ENCODE measurements at regions not wholly inside any gene's neighbourhood (a gene's known extent, or its start where the extent isn't known, plus 50 kb on each side); places are given as distances from the start of the nearest gene placed in this dataset.
"Not testable (repeated sequence)": the region's sequence is repeated elsewhere in the genome, so short reads cannot be mapped to it uniquely, and the experiment has no call there.

DNA sequence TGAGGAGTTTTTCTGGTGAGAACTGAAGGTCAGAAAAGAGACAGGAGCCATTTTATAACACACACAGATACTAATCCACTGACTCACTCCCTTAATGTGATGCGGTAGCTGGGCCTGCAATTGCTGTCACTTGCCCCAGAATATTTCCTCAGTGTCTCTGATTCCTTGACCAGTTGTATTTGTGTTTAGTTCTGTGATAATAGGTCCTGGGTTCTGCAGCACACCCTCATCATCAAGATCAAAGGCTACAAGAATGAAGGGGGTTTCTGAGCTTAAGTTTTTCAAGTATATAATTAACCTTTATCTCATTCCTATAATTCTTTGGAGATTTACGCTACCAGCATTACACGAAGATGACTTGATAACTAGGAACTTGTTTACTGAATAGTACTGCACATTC is 576.5 kb upstream of the CPXCR1 start:
- no peaks in the 10 kb centered on the region for H3K36me3 Mint-ChIP-seq
- DNase-seq (ENCODE audit: low spot score in 2 of 2) (no peak), ATAC-seq (no peak)
- peaks cover 12 to 13% of the 10 kb centered on the region in 2 donors for H3K9me3 Mint-ChIP-seq
- H3K27ac Mint-ChIP-seq: no peak overlapping the region

DNA sequence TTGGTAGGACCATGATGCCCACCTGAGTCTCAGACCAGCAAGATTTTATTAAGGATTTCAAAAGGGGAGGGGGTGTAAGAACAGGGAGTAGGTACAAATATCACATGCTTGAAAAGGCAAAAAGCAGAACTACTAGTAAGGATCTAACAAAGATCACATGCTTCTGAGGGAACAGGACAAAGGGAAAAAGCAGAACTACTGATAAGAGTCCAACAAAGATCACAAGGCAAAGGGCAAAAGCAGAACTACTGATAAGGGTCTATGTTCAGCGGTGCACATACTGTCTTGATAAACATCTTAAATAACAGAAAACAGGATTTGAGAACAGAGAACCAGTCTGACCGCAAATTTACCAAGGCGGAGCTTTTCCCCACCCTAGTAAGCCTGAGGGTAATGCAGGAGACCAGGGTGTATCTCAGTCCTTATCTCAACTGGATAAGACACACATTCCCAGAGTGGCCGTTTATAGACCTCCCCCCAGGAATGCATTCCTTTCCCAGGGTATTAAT is 573.0 kb upstream of the CPXCR1 start:
- not testable (repeated sequence) for ATAC-seq; H3K9me3 Mint-ChIP-seq; H3K27ac Mint-ChIP-seq; DNase-seq (ENCODE audit: low spot score in 2 of 2); H3K36me3 Mint-ChIP-seq

DNA sequence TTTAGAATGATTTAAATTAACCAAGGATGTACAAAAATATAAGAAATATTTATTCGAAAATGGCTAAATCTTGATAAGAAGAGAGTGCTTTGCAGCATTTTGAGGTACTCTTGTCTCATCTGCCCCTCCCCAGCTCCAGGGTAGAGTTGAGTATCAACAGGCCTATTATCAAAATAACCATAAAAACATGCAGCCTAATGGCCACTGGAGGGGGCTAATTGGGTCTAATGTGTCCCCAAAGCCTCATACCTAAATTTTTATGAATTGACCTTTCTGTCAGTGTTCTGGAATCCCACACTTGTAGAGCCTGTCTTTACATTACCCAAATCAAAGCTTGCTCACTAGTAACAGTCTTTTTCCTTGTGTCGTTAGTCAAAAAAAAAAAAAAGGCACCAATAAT is 544.9 kb upstream of the CPXCR1 start:
- ATAC-seq (no peak), DNase-seq (ENCODE audit: low spot score in 2 of 2) (no peak)
- no peak overlapping the region for H3K27ac Mint-ChIP-seq
- H3K9me3 Mint-ChIP-seq: no peaks in the 10 kb centered on the region
- H3K36me3 Mint-ChIP-seq: no peaks in the 10 kb centered on the region

DNA sequence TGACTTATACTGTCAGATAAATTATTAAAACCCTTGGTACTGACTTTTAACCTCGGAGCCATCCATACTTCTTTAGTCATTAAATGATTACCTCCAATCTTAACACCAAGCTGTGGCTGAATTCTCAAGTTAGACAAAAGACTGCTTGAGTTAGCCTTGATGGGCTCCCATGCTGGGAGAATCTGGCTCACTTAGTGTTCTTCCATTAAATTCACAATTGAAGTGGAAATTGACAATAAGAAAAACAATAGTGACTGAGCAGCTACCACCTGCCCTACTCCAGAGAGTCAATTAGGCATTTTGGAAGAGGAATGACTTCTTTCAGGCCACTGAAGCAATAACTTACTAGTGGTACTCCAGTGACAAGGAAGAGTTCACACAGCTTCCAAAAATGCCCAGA is 503.0 kb upstream of the CPXCR1 start:
- ATAC-seq (no peak), DNase-seq (ENCODE audit: low spot score in 2 of 2) (no peak)
- H3K9me3 Mint-ChIP-seq: peaks cover 8 to 11% of the 10 kb centered on the region in 2 donors
- H3K36me3 Mint-ChIP-seq: no peaks in the 10 kb centered on the region
- no peak overlapping the region for H3K27ac Mint-ChIP-seq

DNA sequence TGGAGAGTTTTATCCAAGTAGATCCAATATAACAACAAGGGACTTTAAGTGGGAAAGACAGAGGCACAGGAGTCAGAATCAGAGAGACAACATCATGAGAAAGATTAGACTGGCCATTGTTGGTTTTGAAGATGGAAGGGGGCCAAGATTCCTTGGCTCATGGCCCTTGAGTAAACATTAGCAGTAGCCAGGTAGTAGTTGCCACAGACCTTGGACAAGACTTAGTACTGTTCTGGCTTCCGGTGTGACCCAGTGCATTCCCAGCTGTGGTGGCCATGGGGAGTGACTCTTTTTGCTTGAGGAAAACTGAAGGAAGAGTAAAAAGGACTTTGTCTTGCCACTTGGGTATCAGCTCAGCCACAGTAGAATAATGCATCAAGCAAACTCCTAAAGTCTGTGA is 462.2 kb upstream of the CPXCR1 start:
- no peaks in the 10 kb centered on the region for H3K36me3 Mint-ChIP-seq
- H3K27ac Mint-ChIP-seq: no peak overlapping the region
- ATAC-seq (no peak), DNase-seq (ENCODE audit: low spot score in 2 of 2) (no peak)
- peaks cover 5 to 6% of the 10 kb centered on the region in 2 donors for H3K9me3 Mint-ChIP-seq

DNA sequence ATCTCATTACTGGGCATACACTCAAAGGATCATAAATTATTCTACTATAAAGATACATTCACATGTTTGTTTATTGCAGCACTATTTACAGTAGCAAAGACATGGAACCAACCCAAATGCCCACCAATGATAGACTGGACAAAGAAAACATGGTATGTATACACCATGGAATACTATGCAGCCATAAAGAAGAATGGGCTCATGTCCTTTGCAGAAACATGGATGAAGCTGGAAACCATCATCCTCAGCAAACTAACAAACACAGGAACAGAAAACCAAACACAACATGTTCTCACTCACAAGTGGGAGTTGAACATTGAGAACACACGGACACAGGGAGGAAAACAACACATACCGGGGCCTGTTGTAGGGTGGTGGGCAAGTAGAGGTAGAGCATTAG is 433.1 kb upstream of the CPXCR1 start:
- DNase-seq (ENCODE audit: low spot score in 2 of 2): not testable (repeated sequence)

DNA sequence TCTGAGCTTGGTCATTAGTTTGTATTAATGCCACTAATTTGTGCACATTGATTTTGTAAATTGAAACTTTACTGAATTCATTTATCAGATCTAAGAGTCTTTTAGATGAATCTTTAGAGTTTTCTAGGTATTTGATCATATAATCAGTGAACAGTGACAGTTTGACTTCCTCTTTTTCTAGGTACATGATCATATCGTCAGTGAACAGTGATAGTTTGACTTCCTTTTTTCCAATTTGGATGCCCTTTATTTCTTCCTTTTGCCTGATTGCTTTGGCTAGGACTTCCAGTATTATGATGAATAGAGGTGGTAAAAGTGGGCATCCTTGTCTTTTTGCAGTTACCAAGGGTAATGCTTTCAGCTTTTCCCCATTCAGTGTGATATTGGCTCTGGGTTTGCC is 421.4 kb upstream of the CPXCR1 start:
- DNase-seq (ENCODE audit: low spot score in 2 of 2): no peak
- Mint-ChIP-seq H3K27ac (no peak overlapping the region), H3K9me3 (no peaks in the 10 kb centered on the region), H3K36me3 (no peaks in the 10 kb centered on the region)
- ATAC-seq: no peak

More for the DNA sequence above, 433.1 kb upstream of the CPXCR1 start:
- peaks cover 16 to 24% of the 10 kb centered on the region in 2 donors for H3K9me3 Mint-ChIP-seq
- not testable (repeated sequence) for H3K27ac Mint-ChIP-seq, H3K36me3 Mint-ChIP-seq, ATAC-seq

DNA sequence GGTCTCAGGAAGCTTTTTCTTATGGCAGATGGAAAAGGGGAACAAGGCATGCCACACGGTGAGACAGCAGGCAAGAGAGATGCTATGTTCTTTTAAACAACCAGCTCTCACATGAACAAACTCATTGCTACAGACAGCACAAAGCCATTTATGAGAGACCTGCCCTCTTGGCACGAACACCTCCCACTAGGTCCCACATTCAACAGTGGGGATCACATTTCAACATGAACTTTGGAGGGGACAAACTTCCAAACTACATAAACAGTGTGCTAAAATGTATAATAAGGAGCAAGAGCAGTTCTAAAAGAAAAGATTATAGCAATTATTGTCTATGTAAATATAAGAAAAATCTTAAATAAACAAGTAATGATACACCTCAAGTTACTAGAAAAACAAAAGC is 391.8 kb upstream of the CPXCR1 start:
- no peak for DNase-seq (ENCODE audit: low spot score in 2 of 2)
- Mint-ChIP-seq H3K36me3 (no peaks in the 10 kb centered on the region), H3K27ac (no peak overlapping the region), H3K9me3 (no peaks in the 10 kb centered on the region)
- no peak for ATAC-seq

DNA sequence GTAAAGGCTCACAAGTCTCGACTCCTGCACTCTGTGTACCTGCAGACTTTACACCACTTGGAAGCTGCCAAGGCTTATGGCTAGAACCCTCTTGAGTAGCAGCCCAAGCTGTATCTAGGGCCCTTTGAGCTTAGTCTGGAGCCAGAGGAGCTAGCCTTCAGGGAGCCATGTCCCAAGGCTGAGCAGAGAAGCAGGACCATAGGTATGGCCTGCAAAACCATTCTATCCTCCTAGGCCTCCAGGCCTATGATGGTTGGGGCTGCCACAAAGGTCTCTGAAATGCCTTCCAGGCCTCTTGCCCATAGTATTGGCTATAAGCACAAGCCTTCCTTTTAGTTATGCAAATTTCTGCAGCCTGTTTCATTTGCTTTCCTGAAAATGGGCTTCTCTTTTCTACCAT is 380.7 kb upstream of the CPXCR1 start:
- H3K36me3 Mint-ChIP-seq: peaks cover 0 to 6% of the 10 kb centered on the region in 2 donors
- DNase-seq (ENCODE audit: low spot score in 2 of 2): no peak
- H3K9me3 Mint-ChIP-seq: peaks cover 0 to 2% of the 10 kb centered on the region in 2 donors
- ATAC-seq: no peak
- H3K27ac Mint-ChIP-seq: no peak overlapping the region

DNA sequence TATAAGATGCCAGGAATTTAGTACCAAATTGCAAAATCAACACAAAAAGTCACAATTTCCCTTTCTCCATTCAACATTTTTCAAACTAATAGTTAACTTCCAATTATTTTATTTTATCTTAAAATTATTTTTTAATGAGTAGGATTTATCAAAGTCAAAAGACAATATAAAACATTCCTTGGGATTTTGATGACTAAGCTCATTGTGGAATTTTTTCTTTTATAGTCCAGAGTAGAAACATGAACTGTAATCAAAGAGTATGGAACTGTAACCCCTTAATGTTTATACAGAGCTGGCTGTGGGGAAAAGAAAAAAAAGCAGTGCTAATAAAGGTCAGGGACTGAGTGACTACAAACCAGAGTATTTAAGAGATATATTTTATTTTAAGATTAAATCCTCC is 368.6 kb upstream of the CPXCR1 start:
- no peak for ATAC-seq
- Mint-ChIP-seq H3K36me3 (peaks cover 0 to 5% of the 10 kb centered on the region in 2 donors), H3K9me3 (peaks cover 0 to 4% of the 10 kb centered on the region in 2 donors), H3K27ac (no peak overlapping the region)
- no peak for DNase-seq (ENCODE audit: low spot score in 2 of 2)

DNA sequence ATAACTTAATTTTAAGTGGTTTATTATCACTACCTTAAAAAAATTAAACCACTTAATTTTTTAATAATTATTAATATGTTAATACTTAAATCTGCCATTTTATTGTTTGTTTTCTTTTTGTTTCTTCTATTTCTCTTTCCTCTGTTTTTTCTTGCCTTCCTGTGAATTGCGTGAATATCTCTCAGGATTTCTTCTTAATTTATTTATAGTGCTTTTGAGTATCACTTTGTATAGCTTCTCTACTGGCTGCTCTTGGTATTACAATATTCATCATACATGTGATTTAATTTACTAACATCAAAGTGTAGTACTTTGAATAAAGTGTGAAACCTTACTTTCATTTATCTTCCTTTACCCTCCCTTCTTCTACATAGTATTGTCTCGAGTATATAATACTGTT is 349.5 kb upstream of the CPXCR1 start:
- Mint-ChIP-seq H3K9me3 (peaks cover 0 to 4% of the 10 kb centered on the region in 2 donors), H3K27ac (no peak overlapping the region), H3K36me3 (no peaks in the 10 kb centered on the region)
- ATAC-seq (no peak), DNase-seq (ENCODE audit: low spot score in 2 of 2) (no peak)

DNA sequence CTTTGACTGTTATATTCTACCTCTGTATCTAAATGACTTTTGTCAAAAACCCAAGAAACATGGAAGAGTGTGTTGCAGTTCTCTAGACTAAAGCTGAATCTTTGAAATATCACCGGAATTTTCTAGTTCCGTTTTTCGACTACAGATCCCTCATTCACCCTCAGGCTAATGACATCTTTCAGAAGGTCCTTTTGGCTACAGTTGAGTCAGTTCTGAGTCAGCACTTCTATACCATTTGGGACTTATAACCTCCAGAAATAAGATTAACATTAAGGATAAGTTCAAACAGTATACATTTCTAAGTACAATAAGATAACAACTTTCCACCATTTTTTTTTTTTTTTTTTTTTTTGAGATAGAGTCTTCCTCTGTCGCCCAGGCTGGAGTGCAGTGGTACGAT is 331.0 kb upstream of the CPXCR1 start:
- Mint-ChIP-seq H3K27ac (no peak overlapping the region), H3K36me3 (no peaks in the 10 kb centered on the region), H3K9me3 (no peaks in the 10 kb centered on the region)
- DNase-seq (ENCODE audit: low spot score in 2 of 2) (no peak), ATAC-seq (no peak)

DNA sequence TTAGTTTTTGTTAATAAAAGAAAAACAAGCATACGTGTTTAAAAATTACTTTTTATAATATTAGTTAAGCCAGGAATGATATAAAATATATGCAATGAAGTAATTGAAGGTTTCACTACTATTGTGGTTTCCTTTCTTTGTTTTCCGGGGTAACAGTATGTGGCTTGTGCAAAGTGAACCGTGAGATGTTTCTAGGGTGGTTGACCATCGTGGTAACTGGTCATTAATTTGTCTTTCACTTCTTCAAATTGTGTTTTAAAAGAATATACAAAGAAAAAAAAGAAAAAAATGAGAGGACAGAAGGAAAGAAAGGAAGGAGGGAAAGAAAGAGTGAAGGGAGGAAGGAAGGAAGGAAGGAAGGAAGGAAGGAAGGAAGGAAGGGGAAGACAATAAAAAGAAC is 330.1 kb upstream of the CPXCR1 start:
- Mint-ChIP-seq H3K9me3 (no peaks in the 10 kb centered on the region), H3K36me3 (no peaks in the 10 kb centered on the region), H3K27ac (no peak overlapping the region)
- DNase-seq (ENCODE audit: low spot score in 2 of 2) (no peak), ATAC-seq (no peak)

DNA sequence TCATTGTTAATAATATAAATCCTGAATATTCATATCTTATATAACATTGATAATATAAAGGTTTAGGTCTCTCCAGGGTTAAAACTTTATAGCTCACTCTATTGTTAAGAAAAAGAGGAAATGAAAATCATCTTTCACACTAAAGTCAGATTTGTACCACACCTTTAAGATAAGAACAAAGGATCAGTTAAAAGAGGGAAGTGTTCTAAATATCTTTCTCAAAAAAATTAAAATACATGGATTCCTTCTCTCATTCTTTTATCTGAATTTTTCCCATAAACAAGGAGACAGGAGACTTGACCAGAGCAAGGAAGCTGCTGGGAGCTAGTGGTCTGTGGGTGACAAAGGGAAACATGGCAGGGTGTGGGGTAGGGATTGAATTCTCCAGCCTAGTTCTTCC is 323.0 kb upstream of the CPXCR1 start:
- Mint-ChIP-seq H3K9me3 (no peaks in the 10 kb centered on the region), H3K27ac (no peak overlapping the region)

DNA sequence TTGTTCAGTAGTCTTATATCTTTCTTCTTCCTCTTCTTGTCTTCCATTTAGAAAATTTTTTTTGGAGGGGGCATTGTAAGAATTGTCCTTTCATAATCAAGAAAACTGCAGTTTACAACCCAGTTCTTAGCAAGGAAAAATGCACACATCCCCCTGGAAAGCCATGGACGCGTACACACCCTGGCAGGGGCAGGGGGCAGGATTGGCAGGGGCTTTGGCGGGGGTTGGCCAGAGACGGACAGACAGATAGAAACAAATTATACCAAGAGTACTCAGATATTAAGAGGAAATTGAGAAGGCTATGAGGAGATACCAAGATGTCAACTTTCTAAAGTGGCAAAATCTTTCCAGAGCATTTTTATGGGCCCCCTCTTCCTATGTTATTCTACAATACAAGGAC is 322.5 kb upstream of the CPXCR1 start:
- ATAC-seq (no peak), DNase-seq (ENCODE audit: low spot score in 2 of 2) (no peak)
- no peak overlapping the region for H3K27ac Mint-ChIP-seq
- no peaks in the 10 kb centered on the region for H3K9me3 Mint-ChIP-seq
- H3K36me3 Mint-ChIP-seq: no peaks in the 10 kb centered on the region

More for the DNA sequence above, 323.0 kb upstream of the CPXCR1 start:
- ATAC-seq (no peak), DNase-seq (ENCODE audit: low spot score in 2 of 2) (no peak)
- no peaks in the 10 kb centered on the region for H3K36me3 Mint-ChIP-seq

DNA sequence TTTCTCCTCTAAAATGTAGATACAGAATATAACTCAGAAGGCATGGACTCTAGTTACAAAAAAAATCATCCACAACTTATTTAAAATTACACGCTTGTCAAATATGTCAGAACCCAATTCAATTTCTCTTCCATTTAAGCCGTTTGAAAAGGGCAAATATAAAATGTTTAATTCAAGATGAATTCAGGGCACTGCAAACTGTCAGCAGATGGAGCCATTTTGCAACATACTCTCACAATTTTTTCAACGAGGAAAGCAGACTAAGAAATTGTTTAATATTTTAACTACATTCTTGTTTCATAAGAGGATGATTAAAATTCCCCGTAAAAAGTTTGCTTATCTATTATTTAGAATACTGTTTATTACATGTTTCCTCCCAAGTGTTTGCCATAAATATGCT is 321.3 kb upstream of the CPXCR1 start:
- ATAC-seq (no peak), DNase-seq (ENCODE audit: low spot score in 2 of 2) (no peak)
- H3K27ac Mint-ChIP-seq: no peak overlapping the region
- H3K36me3 Mint-ChIP-seq: no peaks in the 10 kb centered on the region
- H3K9me3 Mint-ChIP-seq: no peaks in the 10 kb centered on the region

DNA sequence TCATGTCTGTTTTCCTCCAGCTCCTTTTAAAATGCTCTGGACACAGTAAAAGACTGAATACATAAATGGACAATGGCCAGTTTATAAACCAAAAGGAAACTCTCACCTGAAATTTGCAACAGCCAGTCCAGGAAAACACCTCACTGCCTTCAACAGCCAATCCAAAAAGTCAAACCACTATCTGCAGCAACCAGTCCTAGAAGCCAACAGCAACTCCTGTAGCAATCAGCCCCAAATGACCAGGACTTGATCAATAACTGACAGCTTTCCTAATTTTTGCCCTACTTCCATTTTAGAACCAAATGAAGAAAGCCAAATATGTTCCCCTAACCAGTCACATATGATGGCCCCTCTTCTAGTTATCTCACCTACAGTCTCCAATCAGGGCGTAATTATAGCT is 309.5 kb upstream of the CPXCR1 start:
- Mint-ChIP-seq H3K9me3 (peaks cover 7 to 9% of the 10 kb centered on the region in 2 donors), H3K36me3 (no peaks in the 10 kb centered on the region), H3K27ac (no peak overlapping the region)
- no peak for DNase-seq (ENCODE audit: low spot score in 2 of 2)
- no peak for ATAC-seq

DNA sequence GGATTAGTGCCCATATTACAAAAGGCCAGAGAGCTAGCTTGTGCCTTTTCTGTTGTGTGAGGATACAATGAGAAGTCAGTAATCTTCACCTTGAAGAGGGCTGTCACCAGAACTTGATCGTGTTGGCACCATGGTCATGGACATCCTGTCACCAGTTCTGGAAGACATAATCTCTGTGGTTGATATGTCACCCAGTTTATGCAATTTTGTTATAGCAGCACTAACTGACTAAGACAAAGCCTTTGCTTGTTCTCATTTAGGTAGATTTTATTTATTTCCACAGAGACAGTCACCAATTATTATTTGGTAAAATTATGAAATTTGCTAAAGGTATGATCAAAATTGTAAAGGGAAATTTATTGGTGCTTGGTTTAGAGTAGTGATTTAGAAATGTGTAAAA is 308.8 kb upstream of the CPXCR1 start:
- ATAC-seq: no peak
- Mint-ChIP-seq H3K9me3 (peaks cover 7 to 11% of the 10 kb centered on the region in 2 donors), H3K27ac (no peak overlapping the region), H3K36me3 (no peaks in the 10 kb centered on the region)
- no peak for DNase-seq (ENCODE audit: low spot score in 2 of 2)

DNA sequence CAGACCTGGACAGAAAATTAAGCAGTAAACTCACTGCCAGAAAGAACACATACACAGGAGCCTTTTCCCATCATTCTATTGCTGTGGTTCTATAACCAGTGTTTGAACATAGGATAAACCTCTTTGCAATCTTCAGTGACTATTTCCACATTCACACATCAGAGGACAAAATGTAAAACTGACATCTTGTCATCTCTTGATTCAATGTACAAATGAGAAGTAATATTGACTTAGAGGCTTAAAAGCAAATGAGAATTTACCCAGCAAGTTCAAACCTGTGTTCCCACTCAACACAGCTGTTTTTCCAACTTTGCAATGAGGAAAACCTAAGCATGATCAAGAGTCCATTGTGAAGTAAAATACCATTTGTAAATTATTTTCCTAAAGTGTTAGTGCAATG is 307.1 kb upstream of the CPXCR1 start:
- ATAC-seq (no peak), DNase-seq (ENCODE audit: low spot score in 2 of 2) (no peak)
- Mint-ChIP-seq H3K36me3 (no peaks in the 10 kb centered on the region), H3K9me3 (peaks cover 15 to 21% of the 10 kb centered on the region in 2 donors), H3K27ac (no peak overlapping the region)
